HG02571 (cell line): ENCODE measurements at regions not wholly inside any gene's neighbourhood (a gene's known extent, or its start where the extent isn't known, plus 50 kb on each side); places are given as distances from the start of the nearest gene placed in this dataset.
"Not testable (repeated sequence)": the region's sequence is repeated elsewhere in the genome, so short reads cannot be mapped to it uniquely, and the experiment has no call there.

Experiments used
- ATAC-seq: cut with Tn5 transposase; IDR thresholded peaks from one replicate; pipeline ENCODE4 v1.9.1; 2021; ENCODE audit warnings: mild to moderate bottlenecking, moderate library complexity; ENCODE audit not compliant: unreplicated experiment

DNA sequence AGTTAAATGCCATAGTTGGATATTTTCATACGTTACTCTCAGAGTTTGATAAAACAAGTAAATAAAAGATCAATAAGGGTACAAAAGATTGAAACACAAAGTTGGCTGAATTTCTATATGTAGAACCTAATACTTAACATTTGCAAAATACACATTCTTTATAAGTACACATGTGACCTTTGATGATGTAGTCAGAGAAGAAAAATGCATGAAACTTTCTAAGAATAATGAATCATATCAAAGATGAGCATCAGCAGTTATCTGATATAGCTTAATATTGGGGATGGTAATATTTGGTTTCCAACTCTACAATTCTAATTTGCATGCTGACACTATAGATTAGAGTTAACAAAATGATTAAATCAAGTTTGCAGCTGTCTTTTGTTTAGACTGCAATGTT is 188.0 kb upstream of the TGFBR2 start:
- no peak for ATAC-seq

GRCh38 chr3:30421266-30421665 is 185.1 kb upstream of the TGFBR2 start:
- no peak for ATAC-seq

GRCh38 chr3:30426293-30426993 is 180.0 kb upstream of the TGFBR2 start:
- ATAC-seq, result no peak

GRCh38 chr3:30428251-30428650 is 178.2 kb upstream of the TGFBR2 start:
- no peak for ATAC-seq

- ATAC-seq, result no peak
Measured at GRCh38 chr3:30435861-30436331, 170.5 kb upstream of the TGFBR2 start.

DNA sequence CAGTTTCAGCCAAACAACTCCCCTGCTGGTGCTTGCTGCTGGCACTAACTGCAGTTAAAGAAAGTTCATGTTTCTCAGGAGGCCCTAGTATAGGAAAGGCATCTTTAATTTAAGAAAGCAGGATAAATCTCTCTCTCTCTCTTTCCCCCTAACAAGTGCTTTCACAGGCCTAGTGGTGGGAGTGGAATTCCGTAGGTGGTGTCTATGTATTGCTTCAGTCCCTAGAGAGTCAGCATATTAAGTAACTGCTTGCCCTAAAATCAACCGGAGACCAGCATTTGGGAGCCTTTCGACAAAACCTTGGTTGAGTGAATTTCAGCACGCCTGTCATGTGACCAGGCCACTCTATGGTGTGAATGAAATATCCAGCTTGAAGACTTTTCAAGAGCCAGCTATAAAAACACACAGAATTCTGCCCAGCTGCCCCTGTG is 169.2 kb upstream of the TGFBR2 start:
- no peak for ATAC-seq

GRCh38 chr3:30438126-30438525 is 168.3 kb upstream of the TGFBR2 start:
- no peak for ATAC-seq

GRCh38 chr3:30439451-30440053 is 166.8 kb upstream of the TGFBR2 start:
- ATAC-seq, result no peak

DNA sequence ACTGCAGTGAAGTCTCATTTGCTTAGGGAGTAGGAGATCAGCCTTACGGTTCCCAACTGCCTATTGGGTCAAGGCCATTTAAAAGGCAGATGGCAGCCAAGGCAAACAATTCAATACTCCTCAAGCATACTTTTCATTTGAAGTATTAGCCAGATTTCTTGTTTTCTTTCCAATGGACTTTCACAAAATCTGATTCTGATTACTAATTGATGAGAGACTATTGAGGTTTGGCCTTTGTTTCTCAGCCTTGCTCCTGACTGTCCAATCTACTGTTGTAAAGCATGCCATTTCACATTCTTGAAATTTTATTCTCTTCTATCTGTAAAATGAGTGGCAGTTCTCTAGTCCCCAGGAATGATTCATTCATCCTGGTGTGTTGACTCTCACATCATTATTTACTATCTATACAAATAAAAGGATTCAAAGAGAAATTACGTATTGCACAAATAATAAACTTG is 166.2 kb upstream of the TGFBR2 start:
- ATAC-seq, result no peak

GRCh38 chr3:30440880-30441279 is 165.5 kb upstream of the TGFBR2 start:
- no peak for ATAC-seq

- ATAC-seq, result no peak
Measured at GRCh38 chr3:30443756-30444673, 162.4 kb upstream of the TGFBR2 start.

GRCh38 chr3:30448450-30449289 is 157.7 kb upstream of the TGFBR2 start:
- ATAC-seq, result no peak

GRCh38 chr3:30449290-30449632 is 157.1 kb upstream of the TGFBR2 start:
- ATAC-seq, result no peak

- no peak for ATAC-seq
Measured at GRCh38 chr3:30452446-30452845, 154.0 kb upstream of the TGFBR2 start.

GRCh38 chr3:30453360-30454039 is 152.9 kb upstream of the TGFBR2 start:
- no peak for ATAC-seq

GRCh38 chr3:30454636-30455035 is 151.8 kb upstream of the TGFBR2 start:
- no peak for ATAC-seq

- ATAC-seq, result not testable (repeated sequence)
Measured at GRCh38 chr3:30455112-30455511, 151.3 kb upstream of the TGFBR2 start.

- no peak for ATAC-seq
Measured at GRCh38 chr3:30455840-30456239, 150.6 kb upstream of the TGFBR2 start.

- no peak for ATAC-seq
Measured at GRCh38 chr3:30456264-30456663, 150.1 kb upstream of the TGFBR2 start.

DNA sequence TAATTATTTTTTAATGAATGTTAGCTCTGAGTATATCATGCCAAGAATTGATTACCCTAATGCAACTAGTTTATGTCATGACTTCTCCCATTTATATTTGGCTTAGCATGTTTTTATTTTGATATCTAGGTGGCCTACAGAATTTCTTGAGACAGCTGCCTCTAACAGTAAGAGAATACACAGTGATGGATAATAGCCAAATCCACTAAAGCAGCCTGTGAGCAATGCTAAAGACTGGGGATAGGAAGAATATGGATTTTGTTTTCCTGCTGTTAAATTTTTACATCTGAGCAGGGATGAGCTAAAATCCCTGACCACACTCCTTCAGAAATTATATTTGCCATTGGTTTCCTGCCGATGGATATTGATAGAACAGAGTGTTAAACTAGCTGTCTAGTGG is 149.3 kb upstream of the TGFBR2 start:
- ATAC-seq, result no peak
